ENCODE measurements at regions not wholly inside any gene's neighbourhood (a gene's known extent, or its start where the extent isn't known, plus 50 kb on each side); places are given as distances from the start of the nearest gene placed in this dataset.

- CTCF ChIA-PET: interaction anchor here (0.7 kb wide), 1 partner anchor 30 kb away, joined by 3 read pairs; no protein-coding TSS in a partner anchor
- intact Hi-C loops (cut with micrococcal nuclease): no loop called here
- no TSS peak for BruUV-seq (replicated peaks)
- TF ChIP-seq CTCF (IDR thresholded peaks at IDR 0.05; ENCODE audit: unreplicated experiment): no peak
- H3K36me3 Mint-ChIP-seq (ENCODE audit: insufficient read depth, unreplicated experiment): no peaks in the 10 kb centered on the region
- H3K27me3 Mint-ChIP-seq (ENCODE audit: insufficient read depth, unreplicated experiment): peaks cover 18% of the 10 kb centered on the region
- H3K4me1 Mint-ChIP-seq (ENCODE audit: insufficient read depth, unreplicated experiment): no peaks in the 10 kb centered on the region
- no peaks in the 10 kb centered on the region for H3K9me3 Mint-ChIP-seq (ENCODE audit: unreplicated experiment)
- DNase-seq (ENCODE audit: unreplicated experiment): no peak
- H3K27ac Mint-ChIP-seq (ENCODE audit: low read depth, unreplicated experiment): no peak overlapping the region
- POLR2A ChIA-PET: interaction anchor here (0.7 to 1.7 kb wide), 2 partner anchors 28 to 452 kb away, joined by 3 to 6 read pairs; no protein-coding TSS in a partner anchor
- no peak overlapping the region for H3K4me3 Mint-ChIP-seq (ENCODE audit: unreplicated experiment)
These were observed 327.1 kb downstream of the PRDM2 start for GRCh38 chr1:14027099-14027498.

- no TSS peak for BruUV-seq (replicated peaks)
- TF ChIP-seq CTCF (IDR thresholded peaks at IDR 0.05; ENCODE audit: unreplicated experiment): no peak
- CTCF ChIA-PET: no interaction called here
- no peaks in the 10 kb centered on the region for H3K36me3 Mint-ChIP-seq (ENCODE audit: insufficient read depth, unreplicated experiment)
- intact Hi-C loops (cut with micrococcal nuclease): no loop called here
- POLR2A ChIA-PET: no interaction called here
- no peaks in the 10 kb centered on the region for H3K4me1 Mint-ChIP-seq (ENCODE audit: insufficient read depth, unreplicated experiment)
- H3K4me3 Mint-ChIP-seq (ENCODE audit: unreplicated experiment): no peak overlapping the region
- peaks cover 11% of the 10 kb centered on the region for H3K9me3 Mint-ChIP-seq (ENCODE audit: unreplicated experiment)
- DNase-seq (ENCODE audit: unreplicated experiment): no peak
- H3K27ac Mint-ChIP-seq (ENCODE audit: low read depth, unreplicated experiment): no peak overlapping the region
- H3K27me3 Mint-ChIP-seq (ENCODE audit: insufficient read depth, unreplicated experiment): peaks cover 17% of the 10 kb centered on the region
These were observed 331.5 kb downstream of the PRDM2 start for GRCh38 chr1:14031461-14031860.

GRCh38 chr1:14034506-14034905 is 334.5 kb downstream of the PRDM2 start:
- no peaks in the 10 kb centered on the region for H3K27me3 Mint-ChIP-seq (ENCODE audit: insufficient read depth, unreplicated experiment)
- no peak overlapping the region for H3K4me3 Mint-ChIP-seq (ENCODE audit: unreplicated experiment)
- ChIA-PET CTCF (no interaction called here), POLR2A (no interaction called here)
- peaks cover 17% of the 10 kb centered on the region for H3K4me1 Mint-ChIP-seq (ENCODE audit: insufficient read depth, unreplicated experiment)
- H3K36me3 Mint-ChIP-seq (ENCODE audit: insufficient read depth, unreplicated experiment): no peaks in the 10 kb centered on the region
- BruUV-seq (replicated peaks): no TSS peak
- DNase-seq (ENCODE audit: unreplicated experiment): no peak
- TF ChIP-seq CTCF (IDR thresholded peaks at IDR 0.05; ENCODE audit: unreplicated experiment): no peak
- intact Hi-C loops (cut with micrococcal nuclease): no loop called here
- H3K9me3 Mint-ChIP-seq (ENCODE audit: unreplicated experiment): peaks cover 11% of the 10 kb centered on the region
- no peak overlapping the region for H3K27ac Mint-ChIP-seq (ENCODE audit: low read depth, unreplicated experiment)

- intact Hi-C loops (cut with micrococcal nuclease): no loop called here
- no peak for DNase-seq (ENCODE audit: unreplicated experiment)
- H3K9me3 Mint-ChIP-seq (ENCODE audit: unreplicated experiment): peaks cover 23% of the 10 kb centered on the region
- peaks cover 26% of the 10 kb centered on the region for H3K4me1 Mint-ChIP-seq (ENCODE audit: insufficient read depth, unreplicated experiment)
- no peaks in the 10 kb centered on the region for H3K36me3 Mint-ChIP-seq (ENCODE audit: insufficient read depth, unreplicated experiment)
- H3K4me3 Mint-ChIP-seq (ENCODE audit: unreplicated experiment): no peak overlapping the region
- BruUV-seq (replicated peaks): no TSS peak
- TF ChIP-seq CTCF (IDR thresholded peaks at IDR 0.05; ENCODE audit: unreplicated experiment): no peak
- CTCF ChIA-PET: interaction anchor here (0.8 to 1.1 kb wide), 2 partner anchors 14 to 16 kb away, joined by 3 read pairs; no protein-coding TSS in a partner anchor
- H3K27ac Mint-ChIP-seq (ENCODE audit: low read depth, unreplicated experiment): peak overlapping the region; percentile 66
- POLR2A ChIA-PET: interaction anchor here (0.6 to 1.7 kb wide), 3 partner anchors 18 to 485 kb away, joined by 4 to 6 read pairs (median 5); no protein-coding TSS in a partner anchor
- H3K27me3 Mint-ChIP-seq (ENCODE audit: insufficient read depth, unreplicated experiment): no peaks in the 10 kb centered on the region
These were observed 337.3 kb downstream of the PRDM2 start for GRCh38 chr1:14037101-14037847.

Data from MCF 10A (cell line).